ENCODE measurements at regions not wholly inside any gene's neighbourhood (a gene's known extent, or its start where the extent isn't known, plus 50 kb on each side); places are given as distances from the start of the nearest gene placed in this dataset.

- Histone ChIP-seq H3K4me2 (ENCODE audit: low read length) (no peak overlapping the region), H3K23ac (ENCODE audit: low read length) (no peak overlapping the region), H3K79me1 (ENCODE audit: low read length) (no peaks in the 10 kb centered on the region), H3K79me2 (ENCODE audit: control insufficient read depth, insufficient read depth, low read length, poor library complexity) (no peaks in the 10 kb centered on the region), H3K4me1 (ENCODE audit: control insufficient read depth in 1 of 2, insufficient read depth in 2 of 2, low read length in 2 of 2) (no peaks in the 10 kb centered on the region), H3K9me3 (ENCODE audit: insufficient read depth, low read depth, low read length) (no peaks in the 10 kb centered on the region), H3K4ac (ENCODE audit: low read depth, low read length) (no peak overlapping the region), H3K18ac (ENCODE audit: low read length) (no peak overlapping the region), H4K8ac (ENCODE audit: low read depth, low read length) (no peak overlapping the region), H4K91ac (ENCODE audit: low read depth, low read length) (no peak overlapping the region), H4K12ac (ENCODE audit: low read depth, low read length) (no peak overlapping the region), H2BK12ac (ENCODE audit: low read length) (no peak overlapping the region), H2AFZ (ENCODE audit: insufficient read depth, low read length, poor library complexity) (no peak overlapping the region), H3K9ac (ENCODE audit: low read length) (no peak overlapping the region), H2BK120ac (ENCODE audit: insufficient read depth, low read length, poor library complexity) (no peak overlapping the region), H3K36me3 (ENCODE audit: control insufficient read depth in 1 of 2, insufficient read depth in 2 of 2, low read length in 2 of 2) (no peaks in the 10 kb centered on the region), H2BK5ac (ENCODE audit: low read depth, low read length, poor library complexity) (no peak overlapping the region), H3K27ac (ENCODE audit: low read depth, low read length) (no peak overlapping the region), H2AK5ac (ENCODE audit: low read length) (no peak overlapping the region), H3K14ac (ENCODE audit: low read length) (no peak overlapping the region), H3K27me3 (ENCODE audit: insufficient read depth, low read length) (no peaks in the 10 kb centered on the region), H3K4me3 (ENCODE audit: low read depth, low read length) (no peak overlapping the region)
- WGBS (ENCODE audit: extremely low coverage, insufficient coverage, insufficient read length), result no CpG with 5 or more reads among the region's 1 CpG
- DNase-seq, result no peak
Measured at GRCh38 chr3:182303169-182303568, 490.1 kb upstream of the ATP11B start.

- Histone ChIP-seq H3K4me1 (ENCODE audit: control insufficient read depth in 1 of 2, insufficient read depth in 2 of 2, low read length in 2 of 2) (no peaks in the 10 kb centered on the region), H3K79me1 (ENCODE audit: low read length) (no peaks in the 10 kb centered on the region), H3K36me3 (ENCODE audit: control insufficient read depth in 1 of 2, insufficient read depth in 2 of 2, low read length in 2 of 2) (no peaks in the 10 kb centered on the region), H3K18ac (ENCODE audit: low read length) (no peak overlapping the region), H2AK5ac (ENCODE audit: low read length) (no peak overlapping the region), H2BK5ac (ENCODE audit: low read depth, low read length, poor library complexity) (no peak overlapping the region), H3K4ac (ENCODE audit: low read depth, low read length) (no peak overlapping the region), H3K9me3 (ENCODE audit: insufficient read depth, low read depth, low read length) (no peaks in the 10 kb centered on the region), H4K91ac (ENCODE audit: low read depth, low read length) (no peak overlapping the region), H3K14ac (ENCODE audit: low read length) (no peak overlapping the region), H3K4me3 (ENCODE audit: low read depth, low read length) (no peak overlapping the region), H3K9ac (ENCODE audit: low read length) (no peak overlapping the region), H3K23ac (ENCODE audit: low read length) (no peak overlapping the region), H4K12ac (ENCODE audit: low read depth, low read length) (no peak overlapping the region), H2BK12ac (ENCODE audit: low read length) (no peak overlapping the region), H3K27me3 (ENCODE audit: insufficient read depth, low read length) (no peaks in the 10 kb centered on the region), H2BK120ac (ENCODE audit: insufficient read depth, low read length, poor library complexity) (no peak overlapping the region), H4K8ac (ENCODE audit: low read depth, low read length) (no peak overlapping the region), H2AFZ (ENCODE audit: insufficient read depth, low read length, poor library complexity) (no peak overlapping the region), H3K4me2 (ENCODE audit: low read length) (no peak overlapping the region), H3K27ac (ENCODE audit: low read depth, low read length) (no peak overlapping the region), H3K79me2 (ENCODE audit: control insufficient read depth, insufficient read depth, low read length, poor library complexity) (no peaks in the 10 kb centered on the region)
- DNase-seq, result no peak
- WGBS (ENCODE audit: extremely low coverage, insufficient coverage, insufficient read length), result no CpG with 5 or more reads among the region's 6 CpGs
Measured at GRCh38 chr3:182305881-182306665, 487.2 kb upstream of the ATP11B start.

- Histone ChIP-seq H3K79me2 (ENCODE audit: control insufficient read depth, insufficient read depth, low read length, poor library complexity) (no peaks in the 10 kb centered on the region), H3K79me1 (ENCODE audit: low read length) (no peaks in the 10 kb centered on the region), H3K18ac (ENCODE audit: low read length) (no peak overlapping the region), H3K4me2 (ENCODE audit: low read length) (no peak overlapping the region), H3K27me3 (ENCODE audit: insufficient read depth, low read length) (no peaks in the 10 kb centered on the region), H3K9me3 (ENCODE audit: insufficient read depth, low read depth, low read length) (no peaks in the 10 kb centered on the region), H2AFZ (ENCODE audit: insufficient read depth, low read length, poor library complexity) (no peak overlapping the region), H2BK120ac (ENCODE audit: insufficient read depth, low read length, poor library complexity) (no peak overlapping the region), H4K91ac (ENCODE audit: low read depth, low read length) (no peak overlapping the region), H3K27ac (ENCODE audit: low read depth, low read length) (no peak overlapping the region), H2AK5ac (ENCODE audit: low read length) (no peak overlapping the region), H3K4me3 (ENCODE audit: low read depth, low read length) (no peak overlapping the region), H3K4ac (ENCODE audit: low read depth, low read length) (no peak overlapping the region), H3K4me1 (ENCODE audit: control insufficient read depth in 1 of 2, insufficient read depth in 2 of 2, low read length in 2 of 2) (no peaks in the 10 kb centered on the region), H3K14ac (ENCODE audit: low read length) (no peak overlapping the region), H3K36me3 (ENCODE audit: control insufficient read depth in 1 of 2, insufficient read depth in 2 of 2, low read length in 2 of 2) (no peaks in the 10 kb centered on the region), H4K12ac (ENCODE audit: low read depth, low read length) (no peak overlapping the region), H3K23ac (ENCODE audit: low read length) (no peak overlapping the region), H4K8ac (ENCODE audit: low read depth, low read length) (no peak overlapping the region), H2BK5ac (ENCODE audit: low read depth, low read length, poor library complexity) (no peak overlapping the region), H2BK12ac (ENCODE audit: low read length) (no peak overlapping the region), H3K9ac (ENCODE audit: low read length) (no peak overlapping the region)
- no peak for DNase-seq
- no CpG with 5 or more reads among the region's 1 CpG for WGBS (ENCODE audit: extremely low coverage, insufficient coverage, insufficient read length)
Measured at GRCh38 chr3:182308328-182308727, 485.0 kb upstream of the ATP11B start.

GRCh38 chr3:182309120-182309519 is 484.2 kb upstream of the ATP11B start:
- H3K4me2 ChIP-seq (ENCODE audit: low read length), result no peak overlapping the region
- H3K4me1 ChIP-seq (ENCODE audit: control insufficient read depth in 1 of 2, insufficient read depth in 2 of 2, low read length in 2 of 2), result no peaks in the 10 kb centered on the region
- no peak overlapping the region for H2AK5ac ChIP-seq (ENCODE audit: low read length)
- no peak overlapping the region for H3K18ac ChIP-seq (ENCODE audit: low read length)
- no peak overlapping the region for H2BK12ac ChIP-seq (ENCODE audit: low read length)
- no peak overlapping the region for H3K4ac ChIP-seq (ENCODE audit: low read depth, low read length)
- H4K91ac ChIP-seq (ENCODE audit: low read depth, low read length), result no peak overlapping the region
- no peak overlapping the region for H3K23ac ChIP-seq (ENCODE audit: low read length)
- DNase-seq, result no peak
- no peaks in the 10 kb centered on the region for H3K9me3 ChIP-seq (ENCODE audit: insufficient read depth, low read depth, low read length)
- H3K9ac ChIP-seq (ENCODE audit: low read length), result no peak overlapping the region
- H2BK120ac ChIP-seq (ENCODE audit: insufficient read depth, low read length, poor library complexity), result no peak overlapping the region
- no peak overlapping the region for H3K14ac ChIP-seq (ENCODE audit: low read length)
- H3K27me3 ChIP-seq (ENCODE audit: insufficient read depth, low read length), result no peaks in the 10 kb centered on the region
- H2BK5ac ChIP-seq (ENCODE audit: low read depth, low read length, poor library complexity), result no peak overlapping the region
- no peak overlapping the region for H4K8ac ChIP-seq (ENCODE audit: low read depth, low read length)
- H3K79me1 ChIP-seq (ENCODE audit: low read length), result no peaks in the 10 kb centered on the region
- no peaks in the 10 kb centered on the region for H3K36me3 ChIP-seq (ENCODE audit: control insufficient read depth in 1 of 2, insufficient read depth in 2 of 2, low read length in 2 of 2)
- WGBS (ENCODE audit: extremely low coverage, insufficient coverage, insufficient read length), result no CpG with 5 or more reads among the region's 2 CpGs
- H3K4me3 ChIP-seq (ENCODE audit: low read depth, low read length), result no peak overlapping the region
- H2AFZ ChIP-seq (ENCODE audit: insufficient read depth, low read length, poor library complexity), result no peak overlapping the region
- H3K79me2 ChIP-seq (ENCODE audit: control insufficient read depth, insufficient read depth, low read length, poor library complexity), result no peaks in the 10 kb centered on the region
- no peak overlapping the region for H4K12ac ChIP-seq (ENCODE audit: low read depth, low read length)
- no peak overlapping the region for H3K27ac ChIP-seq (ENCODE audit: low read depth, low read length)
